ENCODE measurements at regions not wholly inside any gene's neighbourhood (a gene's known extent, or its start where the extent isn't known, plus 50 kb on each side); places are given as distances from the start of the nearest gene placed in this dataset.

- Histone ChIP-seq H3K9me3 (no peaks in the 10 kb centered on the region), H3K36me3 (no peaks in the 10 kb centered on the region), H3K27ac (no peak overlapping the region), H3K4me1 (no peaks in the 10 kb centered on the region), H3K27me3 (no peaks in the 10 kb centered on the region), H3K4me3 (no peak overlapping the region)
- WGBS, 2 donors = 42 to 70% methylated on average over 2 of the region's 2 CpGs
- no peak for FAIRE-seq
- no peak for ATAC-seq
- TF ChIP-seq CTCF (IDR thresholded peaks at IDR 0.05) = no peak
- intact Hi-C loops (cut with DNase I) = no loop called here
- no peak for DNase-seq
Observed at GRCh38 chr2:84152462-84152861, 306.6 kb downstream of the SUCLG1 start.

GRCh38 chr2:84144345-84144744 is 314.7 kb downstream of the SUCLG1 start:
- ATAC-seq = no peak
- no peak for FAIRE-seq
- Histone ChIP-seq H3K9me3 (no peaks in the 10 kb centered on the region), H3K27ac (no peak overlapping the region), H3K36me3 (no peaks in the 10 kb centered on the region), H3K27me3 (no peaks in the 10 kb centered on the region), H3K4me1 (no peaks in the 10 kb centered on the region), H3K4me3 (no peak overlapping the region)
- DNase-seq = no peak
- intact Hi-C loops (cut with DNase I) = no loop called here
- 71 to 83% methylated on average over 4 of the region's 4 CpGs for WGBS, 2 donors
- TF ChIP-seq CTCF (IDR thresholded peaks at IDR 0.05) = no peak

- H3K4me1 ChIP-seq = no peaks in the 10 kb centered on the region
- no peak overlapping the region for H3K27ac ChIP-seq
- DNase-seq (no peak), ATAC-seq (no peak), FAIRE-seq (no peak)
- whole genome bisulfite sequencing, 2 donors = 60 to 64% methylated on average over 3 of the region's 3 CpGs
- no peaks in the 10 kb centered on the region for H3K27me3 ChIP-seq
- H3K4me3 ChIP-seq = no peak overlapping the region
- TF ChIP-seq CTCF (IDR thresholded peaks at IDR 0.05) = no peak
- intact Hi-C loops (cut with DNase I) = no loop called here
- no peaks in the 10 kb centered on the region for H3K36me3 ChIP-seq
- no peaks in the 10 kb centered on the region for H3K9me3 ChIP-seq
Observed at GRCh38 chr2:84137034-84137433, 322.0 kb downstream of the SUCLG1 start.

- FAIRE-seq (no peak), ATAC-seq (no peak), DNase-seq (no peak)
- no peaks in the 10 kb centered on the region for H3K36me3 ChIP-seq
- no peak overlapping the region for H3K4me3 ChIP-seq
- no peaks in the 10 kb centered on the region for H3K4me1 ChIP-seq
- H3K27ac ChIP-seq = no peak overlapping the region
- H3K9me3 ChIP-seq = no peaks in the 10 kb centered on the region
- no peak for TF ChIP-seq CTCF (IDR thresholded peaks at IDR 0.05)
- no peaks in the 10 kb centered on the region for H3K27me3 ChIP-seq
- intact Hi-C loops (cut with DNase I) = no loop called here
- WGBS, 2 donors = 26 to 32% methylated on average over 1 of the region's 1 CpG
Observed at GRCh38 chr2:84132370-84132769, 326.7 kb downstream of the SUCLG1 start.

- Histone ChIP-seq H3K4me1 (no peaks in the 10 kb centered on the region), H3K4me3 (no peak overlapping the region), H3K27me3 (no peaks in the 10 kb centered on the region), H3K27ac (no peak overlapping the region), H3K36me3 (no peaks in the 10 kb centered on the region), H3K9me3 (no peaks in the 10 kb centered on the region)
- DNase-seq (no peak), FAIRE-seq (no peak), ATAC-seq (no peak)
- WGBS, 2 donors = 29 to 30% methylated on average over 1 of the region's 1 CpG
- intact Hi-C loops (cut with DNase I) = no loop called here
- no peak for TF ChIP-seq CTCF (IDR thresholded peaks at IDR 0.05)
Observed at GRCh38 chr2:84131278-84131830, 327.7 kb downstream of the SUCLG1 start.

Data from pancreas (tissue), 10 donors.